Hepatocyte (in vitro differentiated cells): ENCODE measurements at regions not wholly inside any gene's neighbourhood (a gene's known extent, or its start where the extent isn't known, plus 50 kb on each side); places are given as distances from the start of the nearest gene placed in this dataset.

Experiments
- EZH2 ChIP-seq: fragments of 200-600 bp; sonication (generic); IDR thresholded peaks from 2 replicates; pipeline ENCODE4 v1.6.1; 2016; ENCODE audit warnings: antibody characterized with exemption, mild to moderate bottlenecking, borderline replicate concordance
- TF ChIP-seq, protein P1 (sequence below): fragments of 200-600 bp; sonication (generic); IDR thresholded peaks from 2 replicates; pipeline ENCODE4 v1.5.1; 2016; ENCODE audit warnings: antibody characterized with exemption, mild to moderate bottlenecking; ENCODE audit not compliant: poor library complexity

DNA sequence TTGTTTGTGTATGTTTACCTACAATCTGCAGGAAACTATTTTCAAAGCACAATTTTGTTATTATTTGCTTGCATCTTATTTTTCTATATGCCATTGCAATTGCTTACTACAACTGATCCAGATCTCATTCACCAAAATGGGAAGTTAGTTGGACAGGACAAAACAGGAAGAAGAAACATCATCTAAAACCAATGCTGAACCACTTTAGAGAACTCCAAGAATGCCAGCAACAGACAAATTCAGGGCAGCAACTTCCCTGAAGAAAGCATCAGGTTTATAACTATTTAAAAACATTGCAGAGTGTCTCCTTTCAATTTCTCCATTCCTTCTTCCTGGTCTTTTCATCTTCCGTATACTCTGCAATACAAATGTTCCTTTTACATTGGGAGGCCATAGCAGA is 82.4 kb upstream of the SMYD2 start:
- no peak for TF ChIP-seq EZH2
- TF ChIP-seq, protein P1, sequence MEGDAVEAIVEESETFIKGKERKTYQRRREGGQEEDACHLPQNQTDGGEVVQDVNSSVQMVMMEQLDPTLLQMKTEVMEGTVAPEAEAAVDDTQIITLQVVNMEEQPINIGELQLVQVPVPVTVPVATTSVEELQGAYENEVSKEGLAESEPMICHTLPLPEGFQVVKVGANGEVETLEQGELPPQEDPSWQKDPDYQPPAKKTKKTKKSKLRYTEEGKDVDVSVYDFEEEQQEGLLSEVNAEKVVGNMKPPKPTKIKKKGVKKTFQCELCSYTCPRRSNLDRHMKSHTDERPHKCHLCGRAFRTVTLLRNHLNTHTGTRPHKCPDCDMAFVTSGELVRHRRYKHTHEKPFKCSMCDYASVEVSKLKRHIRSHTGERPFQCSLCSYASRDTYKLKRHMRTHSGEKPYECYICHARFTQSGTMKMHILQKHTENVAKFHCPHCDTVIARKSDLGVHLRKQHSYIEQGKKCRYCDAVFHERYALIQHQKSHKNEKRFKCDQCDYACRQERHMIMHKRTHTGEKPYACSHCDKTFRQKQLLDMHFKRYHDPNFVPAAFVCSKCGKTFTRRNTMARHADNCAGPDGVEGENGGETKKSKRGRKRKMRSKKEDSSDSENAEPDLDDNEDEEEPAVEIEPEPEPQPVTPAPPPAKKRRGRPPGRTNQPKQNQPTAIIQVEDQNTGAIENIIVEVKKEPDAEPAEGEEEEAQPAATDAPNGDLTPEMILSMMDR: no peak
